HCT116 (cell line): ENCODE measurements at regions not wholly inside any gene's neighbourhood (a gene's known extent, or its start where the extent isn't known, plus 50 kb on each side); places are given as distances from the start of the nearest gene placed in this dataset.

ENCODE experiments used
- ATAC-seq: fragments of 200-7000 bp; cut with Tn5 transposase; 2 replicates; pipeline ENCODE4 v1.9.1; 2020; ENCODE audit warnings: mild to moderate bottlenecking, moderate library complexity
- BruUV-seq: library from RNA; stranded (reverse); fragments of 400-500 nt; replicated peaks from 2 replicates; lab custom pipeline; 2021; lab: Mats Ljungman, UMichigan
- CTCF ChIA-PET: fragments of 300-600 bp; sonication (Branson Sonifier 250); formaldehyde crosslinking; loops from one replicate; lab custom pipeline; 2021; ENCODE audit warnings: antibody characterized with exemption; lab: Charles Lee
- POLR2A ChIA-PET: fragments of 300-600, 350-600 bp; sonication (Branson Sonifier 250); formaldehyde crosslinking; loops from one replicate; lab custom pipeline; 2021; ENCODE audit warnings: antibody characterized with exemption; lab: Charles Lee
- RAD21 ChIA-PET, 2 experiments: fragments of 300-600 bp; sonication (Branson Sonifier 250); formaldehyde crosslinking; loops; one replicate each; lab custom pipeline; 2023; ENCODE audit warnings: low total read pairs in 2 of 2; ENCODE audit not compliant: uncharacterized antibody in 2 of 2, unreplicated experiment in 2 of 2, low non-redundant PET in 1 of 2; lab: Charles Lee
- DNase-seq: peaks from one replicate; pipeline ENCODE4 v3.0.0-alpha.2; 2010; ENCODE audit warnings: low read depth, low spot score
- H2AFZ ChIP-seq: fragments of 200-600 bp; shearing (Covaris generic), sonication (generic); 2 replicates; pipeline ENCODE4 v1.6.1; 2017; ENCODE audit warnings: low read depth, mixed run types, mixed read lengths, antibody characterized with exemption, low read length; ENCODE audit not compliant: poor library complexity, severe bottlenecking
- H3K27ac ChIP-seq: 2 replicates; pipeline ENCODE4 v1.5.1; 2012; ENCODE audit warnings: low read depth, low read length
- H3K27me3 ChIP-seq: fragments of 200-600 bp; sonication (generic); 2 replicates; pipeline ENCODE4 v1.6.1; 2016; ENCODE audit warnings: mixed run types, low read length, mixed read lengths; ENCODE audit not compliant: insufficient read depth
- H3K36me3 ChIP-seq, 2 experiments: fragments of 200-500 bp in 1 of 2; fragments of 200-600 bp in 1 of 2; sonication (Bioruptor generic) in 1 of 2; sonication (generic) in 1 of 2; 2 replicates each; pipeline versions ENCODE4 v1.5.1 to v1.6.1; 2014 to 2016; ENCODE audit warnings: low read length in 2 of 2, inconsistent platforms in 1 of 2, mixed read lengths in 1 of 2, mixed run types in 1 of 2; ENCODE audit not compliant: insufficient read depth in 2 of 2, control insufficient read depth in 1 of 2
- H3K4me1 ChIP-seq, 2 experiments: fragments of 200-600 bp in 1 of 2; sonication (generic) in 1 of 2; 2 replicates each; pipeline versions ENCODE4 v1.5.1 to v1.6.1; 2012 to 2017; ENCODE audit warnings: low read length in 2 of 2, inconsistent platforms in 1 of 2, mild to moderate bottlenecking in 1 of 2, mixed read lengths in 1 of 2, mixed run types in 1 of 2, moderate library complexity in 1 of 2; ENCODE audit not compliant: insufficient read depth in 2 of 2, control insufficient read depth in 1 of 2
- H3K4me2 ChIP-seq: fragments of 200-600 bp; sonication (generic); 2 replicates; pipeline ENCODE4 v1.6.1; 2017; ENCODE audit warnings: mixed run types, low read length, mixed read lengths
- H3K4me3 ChIP-seq, 2 experiments: fragments of 200-600 bp in 1 of 2; sonication (generic) in 1 of 2; replicated peaks in 1 of 2; 2 replicates each; pipeline ENCODE4 v1.5.1; 2011 to 2016; ENCODE audit warnings: low read length in 2 of 2, control low read depth in 1 of 2, low read depth in 1 of 2, mild to moderate bottlenecking in 1 of 2, mixed read lengths in 1 of 2, mixed run types in 1 of 2
- H3K79me2 ChIP-seq: fragments of 200-600 bp; sonication (generic); 2 replicates; pipeline ENCODE4 v1.6.1; 2017; ENCODE audit warnings: mild to moderate bottlenecking, mixed run types, low read length, moderate library complexity, mixed read lengths; ENCODE audit not compliant: insufficient read depth
- H3K9ac ChIP-seq: fragments of 200-600 bp; sonication (generic); 2 replicates; pipeline ENCODE4 v1.6.1; 2016; ENCODE audit warnings: low read length, mixed read lengths
- H3K9me2 ChIP-seq: fragments of 200-600 bp; sonication (generic), shearing (Covaris generic); 2 replicates; pipeline ENCODE4 v1.6.1; 2017; ENCODE audit warnings: mixed run types, mild to moderate bottlenecking, moderate library complexity; ENCODE audit not compliant: insufficient read depth
- H3K9me3 ChIP-seq, 2 experiments: fragments of 200-500 bp in 1 of 2; fragments of 200-600 bp in 1 of 2; sonication (Bioruptor generic) in 1 of 2; sonication (generic) in 1 of 2; 2 replicates each; pipeline ENCODE4 v1.6.1; 2014 to 2017; ENCODE audit warnings: low read length in 2 of 2, mixed read lengths in 2 of 2, inconsistent platforms in 1 of 2, low read depth in 1 of 2, mild to moderate bottlenecking in 1 of 2, mixed run types in 1 of 2, moderate library complexity in 1 of 2; ENCODE audit not compliant: control insufficient read depth in 1 of 2, insufficient read depth in 1 of 2
- H4K20me1 ChIP-seq: fragments of 200-600 bp; sonication (generic), shearing (Covaris generic); 2 replicates; pipeline ENCODE4 v1.6.1; 2017; ENCODE audit warnings: mixed run types, mild to moderate bottlenecking, moderate library complexity; ENCODE audit not compliant: insufficient read depth
- ATF3 ChIP-seq: IDR thresholded peaks from 2 replicates; pipeline ENCODE4 v1.6.1; 2012
- EGR1 ChIP-seq: IDR thresholded peaks from 2 replicates; pipeline ENCODE4 v1.6.1; 2012; ENCODE audit warnings: low read depth
- EZH2 ChIP-seq: fragments of 200-600 bp; sonication (generic); IDR thresholded peaks from 2 replicates; pipeline ENCODE4 v1.6.1; 2017; ENCODE audit warnings: antibody characterized with exemption, mixed run types
- EZH2phosphoT487 ChIP-seq: fragments of 200-600 bp; IDR thresholded peaks from 2 replicates; pipeline ENCODE4 v1.6.1; 2018; ENCODE audit warnings: antibody characterized with exemption, borderline replicate concordance
- RAD21 ChIP-seq: IDR thresholded peaks from 2 replicates; pipeline ENCODE4 v1.6.1; 2012; ENCODE audit warnings: low read depth, mild to moderate bottlenecking
- REST ChIP-seq: IDR thresholded peaks from 2 replicates; pipeline ENCODE4 v1.6.1; 2012; ENCODE audit warnings: low read depth
- SIN3A ChIP-seq: IDR thresholded peaks from 2 replicates; pipeline ENCODE4 v1.6.1; 2012; ENCODE audit warnings: low read depth
- SP1 ChIP-seq: IDR thresholded peaks from 2 replicates; pipeline ENCODE4 v1.6.1; 2012; ENCODE audit warnings: low read depth
- TCF7L2 ChIP-seq: IDR thresholded peaks from 2 replicates; pipeline ENCODE4 v1.7.0; 2011; ENCODE audit warnings: borderline replicate concordance, inconsistent platforms; ENCODE audit not compliant: insufficient read depth, insufficient read length; ENCODE audit errors: extremely low read depth
- YY1 ChIP-seq: IDR thresholded peaks from 2 replicates; pipeline ENCODE4 v1.6.1; 2011; ENCODE audit warnings: low read length, low read depth, moderate library complexity, mild to moderate bottlenecking; ENCODE audit not compliant: insufficient replicate concordance; ENCODE audit errors: extremely low read depth
- ZFX ChIP-seq: fragments of 450-650 bp; IDR thresholded peaks from 2 replicates; pipeline ENCODE4 v1.6.1; 2017
- intact Hi-C: fragments of 100-400 bp; cut with micrococcal nuclease; formaldehyde crosslinking; loops from 2 replicates; pipeline ENCODE4 v1.10.0; 2022

- no peaks in the 10 kb centered on the region for H3K9me3 ChIP-seq
- no peak for TF ChIP-seq REST
- no peak for TF ChIP-seq SP1
- TF ChIP-seq YY1, result no peak
- no peak for TF ChIP-seq EZH2phosphoT487
- no peak for TF ChIP-seq SIN3A
- TF ChIP-seq ATF3, result no peak
- no peak for TF ChIP-seq EGR1
- no peak for TF ChIP-seq EZH2
- TF ChIP-seq RAD21, result no peak
- TF ChIP-seq TCF7L2, result no peak
- TF ChIP-seq ZFX, result no peak
- peaks cover 6 to 33% of the 10 kb centered on the region in 2 experiments for H3K4me1 ChIP-seq
- H3K4me3 ChIP-seq, result no peak overlapping the region
- H3K9me2 ChIP-seq, result no peaks in the 10 kb centered on the region
- H4K20me1 ChIP-seq, result no peaks in the 10 kb centered on the region
- H3K36me3 ChIP-seq, result no peaks in the 10 kb centered on the region
- H3K9ac ChIP-seq, result no peak overlapping the region
- no peak overlapping the region for H3K27ac ChIP-seq
- ChIA-PET RAD21 (no interaction called here), POLR2A (no interaction called here), CTCF (no interaction called here)
- no peaks in the 10 kb centered on the region for H3K79me2 ChIP-seq
- no TSS peak for BruUV-seq
- no peaks in the 10 kb centered on the region for H3K27me3 ChIP-seq
- intact Hi-C loops, result no loop called here
- ATAC-seq (no peak), DNase-seq (no peak)
- H2AFZ ChIP-seq, result no peak overlapping the region
- H3K4me2 ChIP-seq, result no peak overlapping the region
Observed at GRCh38 chr16:86670750-86671234, 92.4 kb downstream of the FOXL1 start.
